NCI-H1417 (cell line): ENCODE measurements at regions not wholly inside any gene's neighbourhood (a gene's known extent, or its start where the extent isn't known, plus 50 kb on each side); places are given as distances from the start of the nearest gene placed in this dataset.

Experiments
- DNase-seq, 3 experiments: peaks; one replicate each; lab custom pipeline; 2025; lab: John Stamatoyannopoulos, UW

GRCh38 chrX:78493180-78493579 lies 165.8 kb upstream of the CYSLTR1 start:
- no peak for DNase-seq

- no peak for DNase-seq
Measured at GRCh38 chrX:78476701-78477100, 149.3 kb upstream of the CYSLTR1 start.

- no peak for DNase-seq
Measured at GRCh38 chrX:78456909-78457308, 129.5 kb upstream of the CYSLTR1 start.

- DNase-seq = no peak
Measured at GRCh38 chrX:78455901-78456300, 128.5 kb upstream of the CYSLTR1 start.

GRCh38 chrX:78452356-78452755 lies 124.9 kb upstream of the CYSLTR1 start:
- no peak for DNase-seq

GRCh38 chrX:78437621-78438020 lies 110.2 kb upstream of the CYSLTR1 start:
- DNase-seq = no peak

- DNase-seq = no peak
Measured at GRCh38 chrX:78429172-78429571, 101.8 kb upstream of the CYSLTR1 start.

GRCh38 chrX:78388663-78389062 lies 61.3 kb upstream of the CYSLTR1 start:
- DNase-seq = no peak

- no peak for DNase-seq
Measured at GRCh38 chrX:78387364-78387763, 60.0 kb upstream of the CYSLTR1 start.

GRCh38 chrX:78384486-78384885 lies 57.1 kb upstream of the CYSLTR1 start:
- no peak for DNase-seq

- no peak for DNase-seq
Measured at GRCh38 chrX:78383594-78383993, 56.2 kb upstream of the CYSLTR1 start.

GRCh38 chrX:78378476-78379115 lies 51.2 kb upstream of the CYSLTR1 start:
- no peak for DNase-seq
